ENCODE measurements at regions not wholly inside any gene's neighbourhood (a gene's known extent, or its start where the extent isn't known, plus 50 kb on each side); places are given as distances from the start of the nearest gene placed in this dataset.

- TF ChIP-seq SREBF2 (IDR thresholded peaks at IDR 0.05) = no peak
- no peak for TF ChIP-seq CTCF (IDR thresholded peaks at IDR 0.05)
- no peak for TF ChIP-seq RAD21 (conservative IDR thresholded peaks at IDR 0.05 in 1 of 2, IDR thresholded peaks at IDR 0.05 in 1 of 2)
- no peak for TF ChIP-seq POLR2A (IDR thresholded peaks at IDR 0.05; ENCODE audit: low read length)
- TF ChIP-seq ZSCAN20 (CRISPR knock-in tag; IDR thresholded peaks at IDR 0.05) = no peak
- no peak for TF ChIP-seq E2F6 (IDR thresholded peaks at IDR 0.05; ENCODE audit: borderline replicate concordance, low read depth)
- no peak for TF ChIP-seq CHD2 (IDR thresholded peaks at IDR 0.05; ENCODE audit: low read length, partially characterized antibody)
- TF ChIP-seq HOXB5 (CRISPR knock-in tag; IDR thresholded peaks at IDR 0.05) = no peak
- no peak for TF ChIP-seq ESRRA (IDR thresholded peaks at IDR 0.05; ENCODE audit: borderline replicate concordance, low read length)
- no peak for TF ChIP-seq HMGXB4 (CRISPR knock-in tag; IDR thresholded peaks at IDR 0.05; ENCODE audit: borderline replicate concordance)
- no peak for TF ChIP-seq FOSB (CRISPR knock-in tag; IDR thresholded peaks at IDR 0.05)
- no peak for TF ChIP-seq HEYL (CRISPR knock-in tag; IDR thresholded peaks at IDR 0.05)
- no peak for TF ChIP-seq CBX8 (IDR thresholded peaks at IDR 0.05)
Observed at GRCh38 chr7:156448918-156449317, 191.7 kb upstream of the RNF32 start.
